ENCODE measurements at regions not wholly inside any gene's neighbourhood (a gene's known extent, or its start where the extent isn't known, plus 50 kb on each side); places are given as distances from the start of the nearest gene placed in this dataset.

DNA sequence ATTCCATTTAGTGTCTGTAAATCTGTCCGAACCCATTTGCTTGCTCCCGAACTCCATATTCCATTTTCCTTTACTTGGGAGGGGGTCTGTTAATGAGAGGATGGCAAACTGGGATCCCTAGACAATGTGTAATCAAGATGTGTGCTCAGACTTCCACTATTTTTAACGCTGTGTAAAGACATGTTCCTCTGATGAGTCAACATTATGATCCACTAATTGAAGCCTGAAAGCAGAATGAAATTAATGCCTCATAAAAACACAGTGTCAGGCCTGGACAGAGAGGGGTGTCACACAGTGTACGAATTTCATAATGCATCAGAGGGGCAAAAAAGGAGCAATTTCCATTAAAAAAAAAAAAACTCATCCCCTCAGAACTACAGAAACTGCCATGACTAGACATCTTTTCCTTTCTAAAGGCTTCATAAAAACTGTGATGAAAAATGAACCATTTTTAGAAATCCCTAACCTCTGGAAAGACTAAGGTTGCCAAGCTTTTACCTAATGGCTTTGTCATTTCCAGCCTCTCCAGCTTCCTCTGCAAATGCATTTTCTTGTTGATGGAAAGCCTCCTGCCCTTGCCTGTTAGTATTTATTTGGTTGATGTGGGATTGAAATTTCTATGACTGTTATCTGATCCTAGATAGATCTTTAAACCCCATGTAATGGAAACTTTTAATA, 209.2 kb upstream of the DCC start:
- POLR2A ChIA-PET = no interaction called here
- Histone ChIP-seq H3K27me3 (ENCODE audit: control insufficient read depth, insufficient read depth, low read length) (no peaks in the 10 kb centered on the region), H3K36me3 (ENCODE audit: control insufficient read depth, insufficient read depth, low read length) (no peaks in the 10 kb centered on the region), H3K4me3 (ENCODE audit: low read depth, low read length) (no peak overlapping the region)
- TF ChIP-seq, protein P1, sequence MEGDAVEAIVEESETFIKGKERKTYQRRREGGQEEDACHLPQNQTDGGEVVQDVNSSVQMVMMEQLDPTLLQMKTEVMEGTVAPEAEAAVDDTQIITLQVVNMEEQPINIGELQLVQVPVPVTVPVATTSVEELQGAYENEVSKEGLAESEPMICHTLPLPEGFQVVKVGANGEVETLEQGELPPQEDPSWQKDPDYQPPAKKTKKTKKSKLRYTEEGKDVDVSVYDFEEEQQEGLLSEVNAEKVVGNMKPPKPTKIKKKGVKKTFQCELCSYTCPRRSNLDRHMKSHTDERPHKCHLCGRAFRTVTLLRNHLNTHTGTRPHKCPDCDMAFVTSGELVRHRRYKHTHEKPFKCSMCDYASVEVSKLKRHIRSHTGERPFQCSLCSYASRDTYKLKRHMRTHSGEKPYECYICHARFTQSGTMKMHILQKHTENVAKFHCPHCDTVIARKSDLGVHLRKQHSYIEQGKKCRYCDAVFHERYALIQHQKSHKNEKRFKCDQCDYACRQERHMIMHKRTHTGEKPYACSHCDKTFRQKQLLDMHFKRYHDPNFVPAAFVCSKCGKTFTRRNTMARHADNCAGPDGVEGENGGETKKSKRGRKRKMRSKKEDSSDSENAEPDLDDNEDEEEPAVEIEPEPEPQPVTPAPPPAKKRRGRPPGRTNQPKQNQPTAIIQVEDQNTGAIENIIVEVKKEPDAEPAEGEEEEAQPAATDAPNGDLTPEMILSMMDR (IDR thresholded peaks at IDR 0.05; ENCODE audit: insufficient read depth, low read depth, low read length) = no peak
- no peak for DNase-seq (ENCODE audit: low read depth)
- CTCF ChIA-PET = no interaction called here

DNA sequence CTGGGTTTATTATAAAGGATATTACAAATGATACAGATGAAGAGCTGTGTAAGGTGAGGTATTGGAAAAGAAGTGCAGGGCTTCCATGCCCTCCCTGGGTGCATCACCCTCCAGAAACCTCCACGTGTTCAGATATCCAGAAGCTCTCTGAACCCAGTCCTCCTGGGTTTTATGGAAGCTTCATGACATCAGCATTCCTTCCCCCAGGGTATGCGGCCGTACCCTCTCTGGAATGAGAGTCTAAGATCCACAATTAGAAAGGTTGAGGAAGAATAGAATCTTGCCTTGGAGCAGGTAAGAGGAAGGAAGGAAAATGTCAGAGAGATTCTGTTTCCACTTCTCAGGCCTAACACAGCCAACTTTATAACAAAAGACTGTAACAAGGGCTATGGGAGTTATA, 208.2 kb upstream of the DCC start:
- DNase-seq (ENCODE audit: low read depth) = no peak
- POLR2A ChIA-PET = no interaction called here
- Histone ChIP-seq H3K4me3 (ENCODE audit: low read depth, low read length) (no peak overlapping the region), H3K36me3 (ENCODE audit: control insufficient read depth, insufficient read depth, low read length) (no peaks in the 10 kb centered on the region), H3K27me3 (ENCODE audit: control insufficient read depth, insufficient read depth, low read length) (no peaks in the 10 kb centered on the region)
- TF ChIP-seq, protein P1 (IDR thresholded peaks at IDR 0.05; ENCODE audit: insufficient read depth, low read depth, low read length) = no peak
- CTCF ChIA-PET = no interaction called here

DNA sequence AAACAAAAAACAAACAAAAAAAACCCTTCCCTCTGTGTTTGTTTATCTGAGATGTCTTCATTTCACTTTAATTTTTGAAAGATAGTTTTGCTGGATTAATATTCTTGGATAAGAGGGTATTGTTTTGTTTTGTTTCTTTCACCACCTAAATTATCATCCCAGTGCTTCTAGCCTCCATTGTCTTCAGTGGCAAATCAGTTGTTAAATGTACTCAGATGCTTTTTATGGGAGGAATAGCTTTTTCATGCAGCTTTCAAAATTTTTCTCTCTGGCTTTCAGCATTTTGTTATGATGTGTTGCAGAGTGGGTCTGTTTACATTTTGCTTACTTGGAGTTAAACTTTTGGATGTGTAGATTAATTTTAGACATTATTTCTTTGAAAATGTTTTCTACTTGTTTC, 203.5 kb upstream of the DCC start:
- ChIA-PET CTCF (no interaction called here), POLR2A (no interaction called here)
- no peak for DNase-seq (ENCODE audit: low read depth)
- no peak overlapping the region for H3K4me3 ChIP-seq (ENCODE audit: low read depth, low read length)
- TF ChIP-seq, protein P1 (IDR thresholded peaks at IDR 0.05; ENCODE audit: insufficient read depth, low read depth, low read length) = no peak
- no peaks in the 10 kb centered on the region for H3K27me3 ChIP-seq (ENCODE audit: control insufficient read depth, insufficient read depth, low read length)
- no peaks in the 10 kb centered on the region for H3K36me3 ChIP-seq (ENCODE audit: control insufficient read depth, insufficient read depth, low read length)

DNA sequence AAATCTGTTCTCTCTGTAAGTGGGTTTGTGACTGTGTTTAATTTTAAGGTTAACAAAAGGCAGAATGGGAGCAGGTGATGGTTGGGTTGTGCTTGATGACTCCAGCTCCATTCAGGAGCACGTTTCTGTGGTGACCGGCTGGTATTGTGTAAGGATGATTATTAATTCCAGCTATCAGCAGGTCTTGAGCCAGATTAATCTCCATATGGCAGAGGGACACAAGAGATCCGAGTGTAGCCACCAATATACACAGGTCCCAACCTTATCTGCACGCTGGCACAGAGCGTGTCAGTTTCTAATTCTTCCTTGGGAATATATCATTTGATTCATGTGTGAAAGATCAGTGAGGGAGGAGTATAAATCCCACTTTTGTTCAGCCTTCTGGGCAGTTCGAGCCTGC, 199.0 kb upstream of the DCC start:
- no peaks in the 10 kb centered on the region for H3K27me3 ChIP-seq (ENCODE audit: control insufficient read depth, insufficient read depth, low read length)
- H3K4me3 ChIP-seq (ENCODE audit: low read depth, low read length) = no peak overlapping the region
- TF ChIP-seq, protein P1 (IDR thresholded peaks at IDR 0.05; ENCODE audit: insufficient read depth, low read depth, low read length) = no peak
- POLR2A ChIA-PET = no interaction called here
- CTCF ChIA-PET = no interaction called here
- H3K36me3 ChIP-seq (ENCODE audit: control insufficient read depth, insufficient read depth, low read length) = no peaks in the 10 kb centered on the region
- no peak for DNase-seq (ENCODE audit: low read depth)

DNA sequence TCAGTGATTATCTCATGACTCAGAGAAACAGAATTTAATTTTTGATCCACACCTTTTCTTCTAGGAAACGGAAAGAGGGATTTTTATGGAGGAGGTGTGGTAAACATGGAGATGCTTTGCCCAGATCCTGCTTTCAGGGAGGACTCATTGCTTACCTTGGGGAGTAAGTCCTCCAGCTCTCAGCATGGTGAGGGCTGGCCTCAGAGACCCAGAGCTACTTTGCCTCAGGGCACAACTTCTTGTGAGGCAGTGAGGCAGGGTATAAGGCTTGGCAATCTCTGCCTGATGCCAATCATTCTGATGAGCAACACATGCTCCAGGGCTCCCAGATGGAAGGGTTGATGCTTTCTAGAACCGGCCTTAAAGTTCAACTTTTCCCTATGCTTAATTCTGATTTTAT, 189.9 kb upstream of the DCC start:
- POLR2A ChIA-PET = no interaction called here
- no peak for DNase-seq (ENCODE audit: low read depth)
- Histone ChIP-seq H3K4me3 (ENCODE audit: low read depth, low read length) (no peak overlapping the region), H3K36me3 (ENCODE audit: control insufficient read depth, insufficient read depth, low read length) (no peaks in the 10 kb centered on the region), H3K27me3 (ENCODE audit: control insufficient read depth, insufficient read depth, low read length) (no peaks in the 10 kb centered on the region)
- TF ChIP-seq, protein P1 (IDR thresholded peaks at IDR 0.05; ENCODE audit: insufficient read depth, low read depth, low read length) = no peak
- CTCF ChIA-PET = no interaction called here
